ENCODE measurements at regions not wholly inside any gene's neighbourhood (a gene's known extent, or its start where the extent isn't known, plus 50 kb on each side); places are given as distances from the start of the nearest gene placed in this dataset.

DNA sequence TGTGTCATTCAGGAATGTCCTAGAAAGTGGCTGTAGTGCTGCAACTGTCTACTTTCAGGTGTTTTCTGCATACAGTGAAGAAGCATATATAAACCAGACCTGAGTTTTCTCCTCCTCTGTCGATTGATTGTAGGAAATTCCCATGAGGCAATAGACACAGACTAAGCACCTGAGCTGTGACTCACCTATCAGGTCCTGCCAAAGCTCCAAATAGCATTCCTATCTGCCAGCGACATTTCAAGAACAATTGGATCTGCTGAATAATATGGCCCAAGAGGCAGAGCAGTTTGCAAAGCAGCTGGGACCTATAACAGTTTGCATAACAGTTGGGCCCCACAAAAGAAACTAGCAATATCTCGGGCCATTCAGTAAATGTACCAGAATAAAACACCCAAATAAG, 360.4 kb downstream of the HAO1 start:
- DNase-seq, result no peak

DNA sequence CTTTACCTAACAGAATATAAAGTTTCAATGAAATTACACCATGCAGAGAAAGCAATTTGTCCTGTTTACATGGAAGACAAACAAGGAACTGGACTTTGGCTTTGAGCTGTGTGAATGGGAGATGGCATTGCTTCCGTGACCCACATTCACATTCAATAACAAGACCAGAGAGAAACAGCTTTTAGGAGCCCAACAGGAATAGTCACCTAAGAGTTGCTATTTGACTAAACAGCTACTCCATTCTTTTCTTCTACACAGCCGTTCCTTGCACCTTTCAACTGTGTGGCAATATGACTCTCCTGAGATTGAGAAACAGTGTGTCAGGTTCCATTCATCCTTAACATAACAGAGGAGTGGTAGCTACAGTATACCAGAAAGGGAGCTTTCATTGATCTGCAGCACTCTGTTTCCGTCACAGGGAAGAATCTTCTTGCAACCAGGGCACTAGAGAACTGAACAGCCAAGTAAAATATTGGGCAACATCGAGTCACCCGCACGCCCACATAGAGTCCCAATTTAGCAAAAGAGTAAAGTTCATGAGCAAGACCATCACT, 355.1 kb downstream of the HAO1 start:
- DNase-seq, result no peak

DNA sequence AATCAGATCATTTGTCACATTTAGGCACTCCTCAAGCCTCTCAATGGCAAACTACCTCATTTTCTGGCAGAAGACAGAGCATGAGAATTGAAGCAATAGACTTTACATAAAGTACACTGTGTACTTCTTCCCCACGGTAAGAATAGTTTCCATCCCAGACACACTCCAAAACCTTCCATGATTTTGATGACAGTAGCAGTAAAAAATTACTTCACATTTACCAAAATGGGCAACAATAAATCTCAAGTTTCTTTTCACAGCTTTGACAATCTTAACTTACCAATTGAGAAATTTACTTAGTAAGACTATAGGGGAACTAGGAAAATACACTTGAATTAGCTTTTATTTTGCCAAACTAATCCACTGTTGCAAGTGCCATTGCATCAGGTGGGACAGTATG, 353.8 kb downstream of the HAO1 start:
- DNase-seq, result no peak

DNA sequence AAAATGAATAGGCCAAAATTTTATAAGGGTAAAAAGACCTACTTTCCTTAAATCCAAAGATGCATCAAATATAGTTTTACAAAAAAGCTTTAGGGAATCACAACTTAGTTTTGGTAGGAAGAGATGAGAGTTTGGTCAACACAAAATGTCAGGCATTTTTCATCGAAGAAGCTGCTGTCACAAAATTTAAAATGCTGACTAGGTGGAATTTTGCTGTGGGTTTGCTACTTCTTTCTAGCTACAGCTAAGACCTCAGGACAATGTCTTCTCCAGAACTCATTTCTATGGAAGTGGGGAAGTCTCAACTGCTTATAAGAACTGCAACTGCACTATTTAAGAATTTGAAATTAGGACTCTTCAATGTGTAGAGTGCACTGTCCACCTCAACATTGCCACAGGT, 351.1 kb downstream of the HAO1 start:
- DNase-seq, result no peak

DNA sequence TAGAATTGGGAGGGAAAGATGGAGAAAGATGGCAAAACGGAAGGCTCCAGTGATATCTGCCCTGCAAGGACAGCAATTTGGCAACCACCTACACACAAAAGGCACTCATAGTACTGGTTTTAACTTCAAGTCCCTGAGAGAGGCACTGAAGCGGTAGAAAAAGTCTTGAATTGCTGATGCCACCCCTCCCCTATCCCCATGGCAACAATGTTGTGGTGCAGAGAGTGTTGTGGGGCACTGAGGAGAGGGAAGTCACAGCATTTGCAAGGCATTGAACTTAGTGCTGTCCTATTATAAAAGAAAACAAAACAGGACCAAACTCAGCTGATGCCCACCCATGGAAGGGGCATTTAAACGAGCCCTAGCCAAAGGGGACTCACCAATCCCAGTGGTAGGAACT, 343.7 kb downstream of the HAO1 start:
- DNase-seq, result no peak

DNA sequence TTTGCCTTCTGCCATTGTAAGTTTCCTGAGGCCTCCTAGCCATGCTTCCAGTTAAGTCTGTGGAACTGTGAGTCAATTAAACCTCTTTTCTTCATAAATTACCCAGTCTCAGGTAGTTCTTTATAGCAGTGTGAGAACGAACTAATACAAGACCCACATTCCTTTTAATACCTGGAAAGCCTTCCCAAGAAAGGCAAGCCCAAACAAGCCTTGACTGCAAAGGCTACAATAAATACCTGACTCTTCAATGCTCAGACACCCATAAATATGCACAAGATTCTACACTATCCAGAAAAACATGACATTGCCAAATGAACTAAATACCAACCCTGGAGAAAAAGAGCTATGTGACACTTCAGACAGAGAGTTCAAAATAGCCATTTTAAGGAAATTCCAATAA, 338.8 kb downstream of the HAO1 start:
- DNase-seq, result no peak

DNA sequence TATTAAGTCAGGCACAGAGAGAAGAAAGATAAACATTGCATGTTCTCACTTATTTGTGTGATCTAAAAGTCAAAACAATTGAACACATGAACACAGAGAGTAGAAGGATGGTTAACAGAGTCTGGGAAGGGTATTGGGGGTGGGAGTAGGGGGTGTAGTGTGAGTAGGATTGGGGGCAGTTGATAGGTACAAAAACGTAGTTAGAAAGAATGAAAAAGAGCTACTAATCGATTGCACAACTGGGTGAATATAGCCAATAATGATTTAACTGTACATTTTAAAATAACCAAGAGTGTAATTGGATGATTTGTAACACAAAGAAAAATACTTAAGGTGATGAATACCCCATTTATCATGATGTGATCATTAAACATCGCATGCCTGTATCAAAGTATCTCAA, 333.3 kb downstream of the HAO1 start:
- DNase-seq, result no peak

DNA sequence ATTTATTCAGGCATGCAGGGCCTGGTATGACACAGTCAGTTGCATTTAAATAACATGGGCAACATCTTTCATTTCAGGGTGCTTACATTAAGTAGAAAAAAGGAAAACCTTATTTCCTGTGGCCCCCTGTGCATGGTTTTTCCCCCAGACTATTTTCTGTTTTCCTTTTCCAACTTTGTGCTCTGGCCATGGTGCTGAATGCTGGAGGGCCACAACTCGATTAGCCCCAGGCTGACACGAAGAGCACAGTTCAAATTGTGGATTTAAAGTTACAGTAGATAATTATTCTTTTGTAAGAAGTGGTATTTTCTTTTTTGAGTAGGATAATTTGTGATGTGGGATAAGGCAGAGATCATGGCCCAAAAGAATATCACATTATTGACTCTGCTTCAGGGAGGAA, 332.0 kb downstream of the HAO1 start:
- no peak for DNase-seq

DNA sequence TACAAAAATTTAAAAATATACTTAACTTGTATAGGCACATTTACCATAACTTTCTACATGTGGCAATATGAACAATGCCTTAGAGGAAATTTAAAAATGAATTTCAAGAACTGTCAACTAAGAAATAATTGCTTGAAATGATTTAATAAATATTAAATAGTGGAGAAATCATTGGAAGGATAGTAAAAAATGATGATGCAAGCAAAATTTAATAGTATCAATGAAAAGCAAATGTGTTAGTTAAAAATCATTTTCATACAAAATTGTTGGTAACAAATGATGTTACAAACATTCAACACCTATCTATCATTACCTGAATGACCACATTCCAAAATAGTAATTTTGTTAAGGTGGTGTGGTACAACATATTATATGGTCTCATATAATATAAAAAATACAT, 331.0 kb downstream of the HAO1 start:
- DNase-seq, result no peak

DNA sequence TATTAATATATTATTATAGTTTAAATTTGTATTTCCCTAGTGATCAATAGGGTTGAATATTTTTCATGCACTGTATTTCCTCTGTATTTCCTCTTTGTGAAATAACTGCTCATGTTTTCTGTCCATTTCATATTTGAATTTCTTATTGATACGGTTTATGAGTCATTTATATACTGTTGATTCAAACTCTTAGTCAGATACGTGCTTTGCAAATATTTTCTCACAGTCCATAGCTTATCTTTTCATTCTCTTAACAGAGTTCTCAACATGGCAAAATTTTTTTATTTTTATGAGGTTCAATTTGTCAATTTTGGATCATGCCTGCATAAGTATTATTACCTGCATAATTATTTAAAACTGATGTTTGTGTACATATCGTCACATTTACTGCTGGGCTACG, 329.6 kb downstream of the HAO1 start:
- DNase-seq, result no peak

DNA sequence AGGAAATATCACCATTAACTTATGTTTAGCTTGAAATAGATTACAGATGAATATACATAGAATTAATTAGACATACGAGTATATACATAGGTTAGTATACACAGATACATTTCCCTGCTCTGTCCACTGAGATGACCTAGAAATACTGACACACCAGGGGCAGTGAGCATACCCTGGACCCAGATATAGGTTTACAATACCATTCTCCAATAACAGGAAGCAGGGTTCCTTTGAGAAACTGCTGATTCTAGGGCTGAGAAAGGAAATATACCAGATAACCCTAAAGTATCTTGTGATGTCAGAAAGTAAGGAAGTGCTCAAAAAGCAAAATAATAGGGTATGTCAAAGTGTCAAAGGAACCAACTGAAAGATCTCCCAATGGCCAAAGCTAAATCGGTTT, 322.5 kb downstream of the HAO1 start:
- DNase-seq, result no peak

DNA sequence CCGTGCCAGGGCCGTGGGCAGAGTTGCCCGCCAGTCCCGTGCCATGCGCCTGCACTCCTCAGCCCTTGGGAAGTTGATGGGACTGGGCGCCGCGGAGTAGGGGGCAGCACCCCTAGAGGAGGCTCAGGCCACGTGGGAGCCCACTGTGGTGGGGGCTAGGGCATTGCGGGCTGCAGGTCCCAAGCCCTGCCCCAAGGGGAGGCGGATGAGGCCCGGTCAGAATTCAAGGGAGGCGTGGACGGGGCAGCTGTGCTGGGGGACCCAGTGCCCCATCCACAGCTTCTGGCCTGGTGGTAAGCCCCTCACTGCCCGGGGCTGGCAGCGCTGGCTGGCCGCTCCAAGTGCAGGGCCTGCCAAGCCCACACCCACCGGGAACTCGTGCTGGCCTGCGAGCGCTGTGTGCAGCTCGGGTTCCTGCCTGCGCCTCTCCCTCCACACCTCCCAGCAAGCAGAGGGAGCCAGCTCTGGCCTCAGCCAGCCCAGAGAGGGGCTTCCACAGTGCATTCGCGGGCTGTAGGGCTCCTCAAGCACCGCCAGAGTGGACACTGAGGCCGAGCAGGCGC, 317.8 kb downstream of the HAO1 start:
- DNase-seq, result no peak

DNA sequence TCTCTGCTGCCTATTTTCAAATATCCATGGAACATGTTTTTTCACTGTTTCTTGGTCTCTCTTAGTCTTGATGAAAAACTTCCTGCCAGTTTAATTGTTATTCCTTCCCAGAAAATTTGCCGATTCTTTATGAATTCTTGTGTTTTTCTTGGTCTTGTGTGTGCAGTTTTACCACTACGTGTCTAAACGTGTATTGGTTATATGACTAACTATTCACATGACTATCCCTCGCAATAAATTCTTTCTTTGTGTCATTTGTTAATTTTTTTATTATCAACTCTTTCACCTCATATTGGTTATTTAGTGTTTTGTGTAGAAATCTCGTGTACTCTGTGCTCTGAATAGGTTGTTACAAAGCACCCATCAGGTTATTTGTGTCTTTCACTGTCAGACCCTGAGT, 315.4 kb downstream of the HAO1 start:
- DNase-seq, result no peak

DNA sequence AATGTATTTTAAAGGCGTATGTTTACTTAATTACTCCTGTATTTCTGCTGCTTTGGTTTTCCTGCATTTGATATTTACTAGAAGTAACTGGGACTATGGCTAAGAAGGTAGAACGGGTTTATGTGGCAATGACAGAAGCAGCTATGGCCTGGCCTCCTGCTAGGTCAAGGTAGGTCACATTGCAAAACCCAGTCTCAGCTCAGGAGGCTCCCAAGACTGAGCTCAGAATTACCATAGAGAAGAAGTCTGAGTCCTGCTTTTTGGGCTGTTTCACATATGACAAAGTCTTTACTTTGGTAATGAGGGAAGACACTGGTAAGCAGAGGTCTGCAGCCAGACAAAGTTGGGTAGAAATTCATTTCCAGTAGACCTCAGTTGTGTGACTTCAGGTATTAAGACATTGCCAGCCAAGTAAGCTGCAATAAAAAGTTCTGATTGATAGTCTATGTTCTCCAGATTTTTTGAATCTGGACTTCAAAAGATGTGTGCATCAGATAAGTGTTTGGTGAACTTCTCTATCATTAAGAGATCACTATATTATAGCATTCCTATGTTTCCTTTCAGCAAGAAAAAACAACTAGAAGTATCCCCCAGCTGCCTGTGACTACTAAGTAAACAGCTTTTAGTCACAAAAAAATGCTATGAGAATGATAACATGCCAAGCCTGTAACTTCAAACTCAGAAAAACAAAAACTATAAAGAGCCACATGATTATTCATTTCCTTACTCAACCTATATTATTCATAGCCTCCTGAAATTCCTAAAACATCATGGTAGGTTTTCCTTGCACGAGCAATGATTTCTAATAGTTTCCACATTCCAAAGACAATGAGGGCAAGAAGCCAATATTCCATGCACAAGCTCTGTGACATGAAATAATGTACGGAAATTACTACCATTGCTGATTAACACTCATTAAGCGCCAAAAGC, 312.3 kb downstream of the HAO1 start:
- no peak for DNase-seq

DNA sequence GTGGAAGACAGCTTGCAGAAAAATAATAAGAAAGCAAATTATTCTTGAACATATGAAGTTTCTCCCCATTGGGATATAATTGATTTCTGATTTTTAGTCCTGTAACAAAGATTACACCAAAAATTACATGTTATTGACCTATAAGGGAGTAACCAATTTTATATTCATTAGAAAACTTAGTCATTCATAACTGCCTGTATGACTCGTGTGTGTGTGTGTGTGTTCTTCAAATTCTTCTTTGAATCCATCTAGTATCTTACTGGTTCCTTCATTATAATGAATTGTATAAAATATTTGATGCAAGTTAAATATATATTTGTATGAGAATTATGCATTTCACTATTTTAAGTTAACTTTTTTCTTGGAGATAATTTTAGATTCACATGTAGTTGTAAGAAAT, 310.4 kb downstream of the HAO1 start:
- no peak for DNase-seq

DNA sequence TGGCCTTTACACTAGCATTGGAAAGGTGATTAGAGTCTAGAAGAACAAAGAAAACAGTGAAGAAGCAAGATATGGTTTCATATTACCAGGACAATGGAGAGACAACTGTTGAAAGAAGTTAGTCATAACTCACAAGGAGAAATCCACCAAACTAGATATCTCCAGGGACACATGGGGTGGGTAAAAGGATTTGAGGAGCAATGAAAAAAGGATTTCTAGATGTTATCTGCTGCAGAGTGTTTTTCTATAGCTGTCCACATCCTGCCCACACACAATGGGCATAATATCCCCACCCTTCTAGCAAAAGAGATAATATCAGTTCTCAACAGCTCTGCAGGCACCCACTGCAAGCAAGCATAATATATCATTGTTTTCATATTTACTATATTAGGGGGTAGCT, 303.1 kb downstream of the HAO1 start:
- no peak for DNase-seq

DNA sequence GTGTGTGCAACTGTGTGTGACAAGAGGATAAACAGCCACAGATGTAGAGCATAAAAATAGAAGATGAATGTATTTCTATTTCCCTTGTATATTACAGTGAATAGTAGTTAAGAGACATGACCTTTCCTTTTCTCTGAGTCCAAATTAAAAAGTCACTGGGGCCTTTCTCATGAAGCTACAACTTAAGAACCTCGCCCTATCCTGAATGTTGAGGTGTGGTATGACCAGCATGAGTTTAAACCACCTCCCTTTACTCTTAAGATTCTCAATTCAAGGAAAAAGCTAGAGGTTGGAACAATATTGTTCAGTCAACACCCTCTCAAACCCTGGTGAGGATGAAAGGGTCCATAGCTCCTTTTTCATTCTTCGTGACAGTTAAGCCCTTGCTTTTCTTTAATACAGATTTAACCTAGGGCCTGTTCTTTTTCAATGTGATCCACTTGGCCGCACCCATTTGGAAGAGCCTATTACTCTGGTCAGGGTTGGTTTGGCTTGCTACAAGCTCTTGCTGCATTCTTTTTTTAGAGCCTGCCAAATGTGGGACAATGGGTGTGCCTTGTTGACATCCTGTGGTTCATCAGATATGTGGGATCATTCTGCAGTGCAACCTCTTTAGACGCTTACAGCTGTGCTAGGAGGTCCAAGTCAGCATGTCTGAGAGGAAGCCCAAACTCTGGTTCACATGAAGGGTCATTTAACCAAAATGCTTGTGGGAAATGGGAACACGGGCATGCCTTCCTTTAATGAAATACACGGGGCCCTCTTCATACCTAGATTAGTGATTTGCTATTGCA, 290.0 kb downstream of the HAO1 start:
- no peak for DNase-seq

DNA sequence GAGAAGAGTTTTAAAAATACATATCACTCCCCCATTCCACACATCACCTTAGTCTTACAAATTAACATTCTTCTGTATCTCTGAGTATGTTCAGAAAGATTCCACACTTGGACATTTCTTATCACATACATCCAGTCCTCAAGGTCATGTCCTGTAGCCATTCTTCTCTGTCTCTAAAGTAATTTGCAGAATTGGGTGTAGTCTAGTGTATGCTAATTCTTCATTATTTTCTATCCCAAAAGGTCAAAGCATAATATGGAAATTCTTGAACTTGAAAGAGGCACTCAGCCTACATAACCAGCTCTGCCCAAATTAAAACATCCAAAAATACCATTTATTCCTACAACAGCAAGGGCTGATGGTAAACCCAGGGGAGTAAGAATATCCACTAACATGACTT, 286.0 kb downstream of the HAO1 start:
- no peak for DNase-seq

DNA sequence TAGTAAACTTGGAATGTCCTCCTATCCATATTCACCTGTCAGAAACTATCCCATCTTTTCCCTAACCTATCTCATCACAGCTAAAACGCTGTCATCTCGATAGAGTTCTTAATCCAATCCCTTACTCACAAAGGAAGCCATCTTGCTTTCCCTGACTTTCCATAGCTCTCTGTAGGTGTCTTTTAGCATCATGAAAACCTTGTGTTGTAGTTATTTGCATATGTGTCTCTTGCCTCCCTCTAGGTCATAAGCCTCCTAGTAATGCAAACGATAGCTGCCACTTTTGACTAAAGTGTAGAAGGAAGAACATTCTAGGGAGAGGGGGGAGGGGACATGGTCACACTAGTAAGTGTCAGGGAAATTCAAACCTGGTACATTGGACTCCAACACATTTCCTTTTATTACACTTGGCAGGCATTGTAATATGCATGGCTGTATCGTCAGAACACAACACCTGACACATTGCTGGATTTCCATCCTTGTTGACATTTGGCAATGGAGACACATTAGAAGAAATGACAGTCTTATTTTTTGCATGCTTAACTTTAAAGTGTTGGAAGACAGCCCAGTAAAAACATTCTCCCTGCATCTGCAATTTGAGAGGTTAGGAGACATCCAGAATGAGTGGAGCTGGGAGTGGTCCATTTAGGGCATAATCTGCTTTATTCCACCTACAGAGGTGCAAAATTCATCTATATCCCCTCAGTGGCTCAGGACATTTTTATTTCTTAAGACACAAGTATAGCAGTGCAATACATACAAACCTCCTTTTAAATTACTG, 283.4 kb downstream of the HAO1 start:
- no peak for DNase-seq

DNA sequence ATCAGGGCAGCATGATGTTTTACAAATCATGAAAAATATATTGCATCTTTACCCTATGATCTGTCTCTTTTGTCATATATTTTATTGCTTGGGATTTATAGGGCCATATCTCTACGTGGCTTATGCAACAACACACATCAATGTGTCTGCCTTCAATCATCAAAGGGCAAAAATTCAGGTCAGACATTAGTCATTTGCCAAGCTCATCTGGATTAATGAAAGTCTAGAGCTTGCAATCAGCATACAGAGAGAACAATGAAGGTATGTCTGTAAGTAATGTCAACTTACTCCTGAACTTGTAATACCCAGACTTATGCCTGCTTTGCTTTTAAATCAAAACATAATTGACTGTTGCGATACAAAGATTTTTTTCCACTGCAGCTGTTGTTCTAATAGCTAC, 282.7 kb downstream of the HAO1 start:
- DNase-seq, result no peak

DNA sequence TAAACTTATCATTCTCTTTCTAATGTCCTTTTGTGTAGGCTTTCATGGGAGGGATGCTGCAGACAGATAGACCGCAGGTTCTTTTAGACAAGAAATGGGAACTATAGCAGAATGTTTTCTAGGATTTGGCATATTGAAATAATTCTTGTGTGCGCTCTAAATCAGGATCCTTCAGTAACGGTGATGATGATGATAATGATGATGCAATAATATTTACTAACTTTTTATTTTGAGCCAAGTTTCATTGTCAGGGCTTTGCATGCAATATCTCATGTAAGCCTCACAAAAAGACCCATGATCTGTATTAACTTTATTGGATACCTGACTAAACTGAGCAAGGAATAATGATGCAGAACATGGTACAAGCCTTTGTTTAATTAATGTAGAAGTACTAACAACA, 280.1 kb downstream of the HAO1 start:
- no peak for DNase-seq

DNA sequence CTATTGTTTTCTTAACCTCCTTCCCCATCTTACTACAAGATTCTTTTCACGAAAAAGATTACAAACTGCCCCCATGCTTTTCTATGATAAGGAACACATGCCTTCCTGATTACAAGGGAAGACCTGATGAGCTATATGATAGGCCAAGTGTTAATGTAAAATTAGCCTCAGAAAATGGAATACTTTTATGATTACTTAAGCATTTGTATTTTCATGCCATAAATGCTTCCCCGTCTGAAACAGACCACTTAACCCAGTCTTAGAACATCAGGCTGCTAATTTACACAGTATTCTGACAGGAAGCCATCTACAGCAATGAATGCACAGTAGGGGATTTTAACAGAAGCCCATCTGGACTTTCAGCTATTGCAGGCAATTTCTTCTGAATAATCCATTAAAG, 274.9 kb downstream of the HAO1 start:
- DNase-seq, result no peak

DNA sequence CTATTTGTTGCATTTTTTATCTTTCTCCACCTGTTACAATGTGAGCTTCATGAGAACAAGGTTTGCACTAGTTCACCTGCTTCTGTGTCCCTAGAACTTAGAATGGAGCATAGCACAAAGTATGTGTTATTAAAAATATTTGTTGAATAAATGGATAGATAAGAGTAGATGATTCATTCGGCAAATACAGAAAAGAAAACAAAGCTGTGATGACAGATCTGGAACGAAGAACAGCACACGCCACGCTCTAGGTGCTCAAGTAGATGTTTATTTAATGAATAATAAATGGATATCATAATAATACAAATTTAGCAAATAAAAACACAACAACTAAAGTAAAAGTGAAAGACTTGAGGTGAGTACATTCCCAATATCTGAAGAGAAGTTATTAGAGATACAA, 273.1 kb downstream of the HAO1 start:
- no peak for DNase-seq

All from SIG-M5 (cell line).